ENCODE measurements at regions not wholly inside any gene's neighbourhood (a gene's known extent, or its start where the extent isn't known, plus 50 kb on each side); places are given as distances from the start of the nearest gene placed in this dataset.

DNA sequence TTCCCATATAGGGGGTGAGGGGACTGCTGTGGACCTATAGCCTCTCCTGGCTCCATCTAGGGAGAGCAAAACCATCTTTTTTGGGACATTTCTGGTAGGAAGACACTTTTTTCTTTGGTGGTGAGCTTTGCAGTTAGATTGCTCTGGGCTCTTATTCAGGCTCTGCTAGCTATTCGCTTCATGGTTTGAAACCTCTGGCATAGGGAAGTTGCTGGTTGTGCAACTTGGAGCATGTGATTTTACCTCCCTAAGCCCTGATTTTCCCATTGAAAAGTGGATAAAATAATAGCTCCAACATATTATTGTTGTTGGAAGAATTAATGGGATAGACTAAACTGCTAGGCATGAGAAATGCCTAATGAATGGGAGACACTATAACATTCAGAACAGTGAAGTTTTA is 69.6 kb downstream of the CYP26A1 start:
- H3K9me2 ChIP-seq: no peaks in the 10 kb centered on the region
- H3K9me3 ChIP-seq: no peaks in the 10 kb centered on the region
- no peak overlapping the region for H3K27ac ChIP-seq (ENCODE audit: low read depth in 2 of 2, low read length in 1 of 2)
- H3K27me3 ChIP-seq (ENCODE audit: insufficient read depth): peaks cover 7% of the 10 kb centered on the region; the same call in 1 of the 2 replicates
- WGBS (ENCODE audit: low lambda C conversion rate): 63% methylated on average over 1 of the region's 1 CpG
- ChIA-PET POLR2A (no interaction called here), CTCF (interaction anchor here (1.8 kb wide), 1 partner anchor 27 kb away, joined by 6 read pairs; no protein-coding TSS in a partner anchor)
- H3F3A ChIP-seq (replicated peaks; ENCODE audit: insufficient read depth): no peaks in the 10 kb centered on the region
- H3K4me3 ChIP-seq (ENCODE audit: low read depth in 2 of 2, low read length in 1 of 2): no peak overlapping the region
- no peak overlapping the region for H3K4me2 ChIP-seq
- no peak overlapping the region for H3K9ac ChIP-seq
- no peak overlapping the region for H2AFZ ChIP-seq (ENCODE audit: low read depth)
- TF ChIP-seq ELF1 (IDR thresholded peaks at IDR 0.05) (no peak), SMC3 (IDR thresholded peaks at IDR 0.05; ENCODE audit: low read depth, low read length) (no peak), FOSL2 (IDR thresholded peaks at IDR 0.05; ENCODE audit: borderline replicate concordance, low read depth) (no peak), TCF12 (IDR thresholded peaks at IDR 0.05) (no peak), RFX5 (IDR thresholded peaks at IDR 0.05; ENCODE audit: low read length) (no peak), FOXM1 (IDR thresholded peaks at IDR 0.05; ENCODE audit: low read depth) (no peak), MAX (IDR thresholded peaks at IDR 0.05; ENCODE audit: low read depth) (no peak), REST (IDR thresholded peaks at IDR 0.05; ENCODE audit: low read depth, low read length) (no peak), ZBTB33 (IDR thresholded peaks at IDR 0.05; ENCODE audit: borderline replicate concordance, low read depth) (no peak), TEAD4 (IDR thresholded peaks at IDR 0.05; ENCODE audit: borderline replicate concordance, insufficient read depth) (no peak), GABPA (IDR thresholded peaks at IDR 0.05; ENCODE audit: low read depth) (no peak)
- TF ChIP-seq, protein P1, sequence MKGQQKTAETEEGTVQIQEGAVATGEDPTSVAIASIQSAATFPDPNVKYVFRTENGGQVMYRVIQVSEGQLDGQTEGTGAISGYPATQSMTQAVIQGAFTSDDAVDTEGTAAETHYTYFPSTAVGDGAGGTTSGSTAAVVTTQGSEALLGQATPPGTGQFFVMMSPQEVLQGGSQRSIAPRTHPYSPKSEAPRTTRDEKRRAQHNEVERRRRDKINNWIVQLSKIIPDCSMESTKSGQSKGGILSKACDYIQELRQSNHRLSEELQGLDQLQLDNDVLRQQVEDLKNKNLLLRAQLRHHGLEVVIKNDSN (IDR thresholded peaks at IDR 0.05; ENCODE audit: borderline replicate concordance, low read depth): no peak
- TF ChIP-seq, protein P2, sequence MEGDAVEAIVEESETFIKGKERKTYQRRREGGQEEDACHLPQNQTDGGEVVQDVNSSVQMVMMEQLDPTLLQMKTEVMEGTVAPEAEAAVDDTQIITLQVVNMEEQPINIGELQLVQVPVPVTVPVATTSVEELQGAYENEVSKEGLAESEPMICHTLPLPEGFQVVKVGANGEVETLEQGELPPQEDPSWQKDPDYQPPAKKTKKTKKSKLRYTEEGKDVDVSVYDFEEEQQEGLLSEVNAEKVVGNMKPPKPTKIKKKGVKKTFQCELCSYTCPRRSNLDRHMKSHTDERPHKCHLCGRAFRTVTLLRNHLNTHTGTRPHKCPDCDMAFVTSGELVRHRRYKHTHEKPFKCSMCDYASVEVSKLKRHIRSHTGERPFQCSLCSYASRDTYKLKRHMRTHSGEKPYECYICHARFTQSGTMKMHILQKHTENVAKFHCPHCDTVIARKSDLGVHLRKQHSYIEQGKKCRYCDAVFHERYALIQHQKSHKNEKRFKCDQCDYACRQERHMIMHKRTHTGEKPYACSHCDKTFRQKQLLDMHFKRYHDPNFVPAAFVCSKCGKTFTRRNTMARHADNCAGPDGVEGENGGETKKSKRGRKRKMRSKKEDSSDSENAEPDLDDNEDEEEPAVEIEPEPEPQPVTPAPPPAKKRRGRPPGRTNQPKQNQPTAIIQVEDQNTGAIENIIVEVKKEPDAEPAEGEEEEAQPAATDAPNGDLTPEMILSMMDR (IDR thresholded peaks at IDR 0.05): no peak
- no peaks in the 10 kb centered on the region for H3K79me2 ChIP-seq (ENCODE audit: insufficient read depth)
- no peaks in the 10 kb centered on the region for H3K36me3 ChIP-seq (replicated peaks in 1 of 2; ENCODE audit: control insufficient read depth in 1 of 2, insufficient read depth in 2 of 2, low read length in 1 of 2)
- no peak for DNase-seq
- no peaks in the 10 kb centered on the region for H4K20me1 ChIP-seq (ENCODE audit: insufficient read depth)
- no peaks in the 10 kb centered on the region for H3K4me1 ChIP-seq (ENCODE audit: control insufficient read depth in 1 of 2, insufficient read depth in 2 of 2, low read depth in 1 of 2, low read length in 1 of 2)
